Stimulated activated CD4-positive, alpha-beta T cell treated with anti-CD3 and anti-CD28 coated beads, Interleukin-2, amount 100 ng/mL, for 48 hours (primary cell): ENCODE measurements at regions not wholly inside any gene's neighbourhood (a gene's known extent, or its start where the extent isn't known, plus 50 kb on each side); places are given as distances from the start of the nearest gene placed in this dataset.

Experiments used
- DNase-seq, 2 donors: peaks; one replicate each; pipeline ENCODE4 v3.0.0-alpha.2; 2020

DNA sequence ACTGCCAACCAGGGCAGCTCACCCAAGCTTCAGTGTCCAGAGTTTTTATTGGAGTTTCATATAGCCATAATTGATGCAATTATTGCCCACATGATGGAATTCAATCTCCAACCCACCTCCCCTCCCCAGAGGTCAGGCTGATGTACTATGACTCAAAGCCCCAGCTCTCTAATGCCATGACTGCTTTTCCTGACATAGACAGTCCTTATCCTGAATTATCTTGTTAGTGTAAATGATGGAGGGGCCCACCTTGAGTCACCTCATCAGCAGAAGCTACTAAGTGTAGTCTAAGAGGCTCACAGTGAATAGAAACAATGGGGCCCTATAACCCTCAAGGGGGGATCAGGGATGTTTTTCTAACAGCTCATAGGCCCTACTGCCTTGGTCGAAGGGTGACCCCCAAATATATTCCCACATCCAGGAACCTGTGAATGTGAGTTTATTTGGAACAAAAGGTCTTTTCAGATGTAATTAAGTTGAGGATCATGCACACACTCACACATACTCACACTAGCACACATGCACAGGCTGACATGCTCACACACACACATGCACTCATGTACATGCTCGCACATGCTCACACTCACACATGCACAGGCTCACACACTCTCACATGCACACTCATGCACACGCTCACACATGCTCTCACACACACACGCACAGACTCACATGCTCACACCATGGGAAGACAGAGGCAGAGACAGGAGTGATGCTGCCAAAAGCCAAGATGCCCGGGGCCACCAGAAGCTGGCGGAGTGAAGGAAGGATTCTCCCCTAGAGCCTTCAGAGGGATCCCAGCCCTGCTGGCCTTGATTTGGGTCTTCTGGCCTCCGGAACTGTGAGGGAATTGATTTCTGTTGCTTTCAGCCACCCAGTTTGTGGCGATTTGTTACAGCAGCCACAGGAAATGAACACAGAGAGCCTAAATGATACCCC lies 131.2 kb upstream of the SMAD3 start:
- DNase-seq, result no peak

DNA sequence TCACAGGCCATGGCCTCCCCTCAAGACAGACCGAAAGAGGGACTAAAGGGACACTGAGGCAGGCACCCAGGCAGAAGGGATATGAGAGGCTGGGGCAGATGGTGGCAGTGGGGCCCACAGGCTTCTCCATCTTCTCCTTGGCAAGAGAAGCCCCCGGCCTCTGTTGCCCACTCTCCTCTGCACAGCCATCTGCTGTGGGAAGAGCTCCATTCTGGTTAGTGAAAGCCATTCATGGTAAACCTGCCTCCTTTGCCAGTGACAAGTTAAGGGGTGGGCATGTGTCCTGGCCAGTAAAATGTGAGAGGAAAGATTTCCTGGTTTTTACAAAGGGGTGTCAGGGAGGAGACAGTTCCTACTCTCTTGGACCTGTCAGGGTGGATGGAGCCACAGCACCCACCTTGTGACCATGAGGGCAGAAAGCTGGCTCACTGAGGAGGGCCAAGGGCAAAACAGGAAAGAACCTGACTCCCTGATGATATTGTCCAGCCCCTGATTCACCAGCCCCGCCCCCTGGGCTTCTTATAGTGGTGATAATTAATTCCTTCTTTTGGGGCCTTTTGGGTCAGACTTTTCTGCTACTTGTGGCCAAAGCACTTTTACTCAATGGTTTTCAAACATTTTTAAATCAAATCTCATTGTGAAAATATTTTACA lies 130.4 kb upstream of the SMAD3 start:
- DNase-seq, result no peak

DNA sequence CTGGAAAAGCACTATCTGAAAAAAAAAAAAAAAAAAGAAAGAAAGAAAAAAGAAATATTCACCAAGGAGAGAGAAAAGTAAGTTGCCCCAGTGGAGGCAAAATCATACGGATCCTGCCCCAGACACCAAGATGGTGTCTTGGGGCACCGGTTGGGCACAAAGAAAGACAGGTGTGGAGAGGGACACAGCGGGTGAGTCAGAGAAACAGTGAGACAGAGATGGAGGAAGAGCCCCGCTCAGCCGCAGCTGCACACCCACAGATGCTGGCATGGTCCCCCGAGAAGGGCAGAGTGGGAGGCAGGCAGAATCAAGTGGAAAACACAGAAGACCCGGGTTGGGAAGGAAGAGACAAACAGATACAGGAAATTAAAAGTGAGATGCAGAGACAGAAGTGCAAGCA lies 129.7 kb upstream of the SMAD3 start:
- no peak for DNase-seq

DNA sequence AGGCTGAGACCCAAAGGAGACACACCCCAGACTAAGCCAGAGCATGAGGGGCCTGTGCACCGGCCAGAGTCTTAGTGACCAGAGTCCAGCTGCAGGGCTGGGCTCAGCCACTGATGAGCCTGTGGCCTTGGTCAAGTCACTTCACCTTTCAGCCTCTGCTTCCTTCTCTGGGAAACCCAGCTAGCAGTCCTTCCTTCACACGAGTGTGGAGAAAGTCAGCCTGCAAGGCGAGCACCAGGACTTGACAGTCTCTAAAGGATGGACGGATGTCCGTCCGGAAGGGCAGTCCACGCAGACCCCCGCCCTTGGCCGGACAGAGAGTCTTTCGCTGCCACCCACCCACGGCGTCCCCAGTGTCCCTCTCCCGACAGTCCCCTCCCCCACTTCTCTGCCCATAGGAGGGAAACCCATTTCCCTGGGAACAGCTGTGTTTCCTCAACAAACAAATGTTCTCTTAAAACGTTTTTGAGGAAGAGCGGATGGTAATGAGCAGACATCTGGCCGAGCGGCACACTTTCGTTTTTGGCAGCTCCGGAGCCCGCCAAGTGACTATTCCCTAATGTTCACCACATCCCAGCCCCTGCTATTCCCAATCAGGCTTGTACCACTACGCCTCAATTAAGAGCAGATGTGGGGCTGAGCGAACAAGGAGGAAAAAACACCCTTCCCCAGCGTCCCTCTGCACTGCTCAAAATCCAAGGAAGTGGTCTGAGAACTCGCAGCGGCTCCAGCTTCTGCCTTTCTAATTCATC lies 129.1 kb upstream of the SMAD3 start:
- no peak for DNase-seq

GRCh38 chr15:66936861-66937582 lies 128.4 kb upstream of the SMAD3 start:
- DNase-seq, result no peak

GRCh38 chr15:66937588-66937987 lies 127.8 kb upstream of the SMAD3 start:
- no peak for DNase-seq

DNA sequence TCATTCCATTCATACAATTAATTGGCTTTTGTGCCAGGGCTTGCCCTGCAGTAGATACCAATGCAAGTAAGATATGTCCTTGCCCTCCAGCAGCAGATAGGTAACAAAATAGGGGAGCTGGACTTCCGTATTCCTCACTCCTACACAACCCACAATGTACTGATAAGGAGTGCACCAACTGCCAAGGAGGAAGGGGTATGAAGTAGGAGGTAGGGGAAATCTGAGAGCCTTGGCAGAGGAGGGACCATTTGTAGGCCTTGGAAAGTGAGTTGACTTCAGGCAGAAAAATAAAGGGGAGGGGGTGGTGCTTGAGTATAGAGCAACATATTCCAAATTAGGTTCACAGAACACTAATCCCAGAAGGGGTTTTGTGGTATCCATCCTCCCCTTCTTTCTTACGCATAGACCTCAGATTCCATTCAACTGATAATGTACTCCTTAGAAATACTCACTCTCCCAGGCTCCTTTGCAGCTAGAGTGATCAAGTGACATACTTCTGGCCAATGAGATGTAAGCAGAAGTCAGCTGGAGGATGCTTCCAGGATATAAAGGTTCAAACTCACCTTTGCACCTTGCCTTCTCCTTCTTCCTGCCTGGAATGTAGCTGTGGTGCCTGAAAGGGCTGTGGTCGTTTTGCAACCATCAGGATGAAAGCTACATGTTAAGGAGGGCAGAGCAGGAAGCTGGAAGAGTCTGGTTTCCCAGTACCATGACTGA lies 127.1 kb upstream of the SMAD3 start:
- no peak for DNase-seq

DNA sequence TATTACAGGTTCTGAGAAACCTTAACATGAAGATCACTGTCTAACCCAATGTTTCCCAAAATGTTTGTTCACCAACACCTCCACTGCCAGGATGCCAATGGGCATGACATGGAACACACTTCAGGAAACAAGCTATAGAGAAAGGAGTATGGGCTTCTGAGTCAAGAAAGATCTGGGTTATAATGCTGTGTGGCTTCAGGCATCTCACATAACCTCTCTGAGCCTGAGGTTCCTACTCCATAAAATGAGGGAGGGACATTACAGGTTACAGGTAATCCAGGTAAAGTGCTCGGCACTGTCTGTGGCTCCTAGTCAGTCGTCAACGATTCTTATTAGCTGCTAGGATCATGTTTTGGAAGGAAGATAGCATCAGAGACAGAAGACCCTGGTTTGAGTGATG lies 126.4 kb upstream of the SMAD3 start:
- DNase-seq, result no peak

DNA sequence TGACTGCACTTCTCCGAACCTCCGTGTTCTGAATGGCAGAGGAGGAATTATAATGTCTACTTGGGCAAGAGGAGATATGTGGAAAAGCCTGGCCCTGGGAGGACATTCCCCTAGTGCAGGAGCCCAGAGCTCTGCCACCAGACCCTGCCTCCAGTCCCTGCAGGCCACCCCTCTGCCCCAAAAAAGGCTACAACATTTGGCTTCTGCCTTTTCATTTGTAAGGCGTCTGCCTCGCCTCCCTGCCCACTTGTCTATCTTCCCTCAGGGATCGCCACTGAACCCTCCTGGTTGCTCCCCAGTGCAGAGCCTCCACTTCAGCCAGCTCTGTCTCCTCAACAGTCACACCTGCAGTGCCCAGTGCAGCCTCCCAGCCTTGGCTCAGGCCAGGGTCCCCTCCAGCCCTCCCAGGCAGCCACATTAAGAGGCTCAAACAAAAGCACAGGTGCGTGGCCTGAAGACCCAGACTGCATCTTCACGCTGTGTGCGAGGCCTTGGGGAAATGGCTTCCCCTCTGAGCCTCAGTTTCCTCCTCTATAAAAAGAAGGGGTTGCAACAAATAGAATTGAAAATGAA lies 125.9 kb upstream of the SMAD3 start:
- no peak for DNase-seq

- no peak for DNase-seq
Observed at GRCh38 chr15:66940368-66940767, 125.0 kb upstream of the SMAD3 start.

DNA sequence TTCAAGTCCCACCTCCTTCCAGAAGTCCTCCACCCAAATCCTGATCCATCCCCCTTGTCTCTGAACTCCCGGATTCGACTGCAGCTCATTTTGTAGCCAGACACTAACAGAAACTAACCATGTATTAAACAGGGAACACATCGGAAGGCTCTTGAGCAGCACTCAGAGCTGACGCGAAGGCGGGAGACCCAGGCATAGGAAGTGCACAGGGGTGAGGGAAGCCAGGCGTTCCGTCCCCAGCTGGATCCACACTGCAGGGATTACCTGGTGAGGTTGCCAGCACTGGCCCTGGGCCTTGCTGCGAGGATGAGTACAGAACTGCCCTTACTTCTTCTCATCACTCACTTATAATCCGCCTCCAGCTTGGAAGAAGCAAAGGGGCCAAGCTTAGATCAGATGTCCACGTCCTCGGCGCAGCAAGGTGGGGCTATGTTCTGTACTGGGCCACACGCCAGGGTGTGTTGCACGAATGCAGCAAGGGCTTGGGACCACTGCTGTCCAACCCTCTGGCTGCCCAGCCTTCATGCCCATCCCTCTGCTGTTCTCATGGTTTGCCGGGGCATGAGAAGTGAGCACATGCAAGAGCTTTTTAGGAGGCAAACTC lies 124.2 kb upstream of the SMAD3 start:
- no peak for DNase-seq

GRCh38 chr15:66941791-66942190 lies 123.6 kb upstream of the SMAD3 start:
- DNase-seq, result no peak

GRCh38 chr15:66942649-66943390 lies 122.6 kb upstream of the SMAD3 start:
- no peak for DNase-seq

GRCh38 chr15:66943456-66944095 lies 121.8 kb upstream of the SMAD3 start:
- no peak for DNase-seq

DNA sequence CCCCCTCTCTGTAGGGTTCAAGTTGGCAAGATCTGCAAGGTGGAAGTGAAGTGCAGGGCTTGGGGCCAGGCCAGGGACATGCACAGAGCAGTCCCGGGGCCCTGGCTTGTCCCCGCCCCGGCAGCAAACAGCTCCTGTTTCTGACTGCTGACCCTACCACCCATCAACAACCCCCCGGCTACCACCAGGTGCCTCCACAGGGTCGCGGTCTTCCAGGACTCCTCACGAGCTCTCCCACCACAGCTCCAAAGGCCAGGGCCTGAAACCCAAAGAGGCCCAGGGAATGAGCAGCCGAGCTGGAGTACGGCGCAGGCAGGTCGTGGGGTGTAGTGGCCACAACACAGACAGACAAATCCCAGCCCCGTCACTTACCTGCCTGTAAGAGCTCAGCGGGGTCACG lies 121.3 kb upstream of the SMAD3 start:
- DNase-seq, result no peak

- DNase-seq, result no peak
Observed at GRCh38 chr15:66945286-66945685, 120.1 kb upstream of the SMAD3 start.

- DNase-seq, result no peak
Observed at GRCh38 chr15:66945842-66946241, 119.6 kb upstream of the SMAD3 start.

DNA sequence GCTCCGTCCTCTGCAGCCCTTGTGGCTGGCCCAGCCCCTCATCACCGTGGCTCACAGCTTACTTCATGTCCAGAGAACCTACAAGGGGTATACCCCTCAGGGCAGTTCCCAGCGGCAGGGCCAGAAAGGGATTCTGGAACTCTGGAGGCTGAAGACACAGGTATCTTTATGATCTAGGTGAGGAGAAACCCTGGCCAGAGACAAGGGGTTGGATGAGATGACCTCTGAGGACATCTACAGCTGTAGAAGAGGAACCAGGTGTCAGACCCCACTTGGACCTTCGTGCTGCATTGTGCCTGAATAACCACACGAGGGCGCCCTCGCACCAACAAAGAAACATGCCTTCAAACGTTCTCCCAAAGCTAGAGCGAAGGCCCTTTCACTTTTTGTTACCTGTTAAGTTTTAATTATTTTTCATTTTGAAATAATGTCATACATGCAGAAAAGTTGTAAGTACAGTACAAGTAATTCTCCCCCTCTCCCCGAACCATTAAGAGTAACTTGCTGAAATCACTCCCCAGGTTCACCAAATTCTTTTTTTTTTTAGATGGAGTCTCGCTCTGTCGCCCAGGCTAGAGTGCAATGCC lies 118.7 kb upstream of the SMAD3 start:
- DNase-seq, result peak; percentile 69 to 76

- no peak for DNase-seq
Observed at GRCh38 chr15:66947471-66947870, 117.9 kb upstream of the SMAD3 start.

- DNase-seq, result no peak
Observed at GRCh38 chr15:66948294-66948693, 117.1 kb upstream of the SMAD3 start.
